ENCODE measurements at regions not wholly inside any gene's neighbourhood (a gene's known extent, or its start where the extent isn't known, plus 50 kb on each side); places are given as distances from the start of the nearest gene placed in this dataset.

- TF ChIP-seq POLR2A (IDR thresholded peaks at IDR 0.05; ENCODE audit: extremely low read depth, insufficient read length) (no peak), CTCF (IDR thresholded peaks at IDR 0.05; ENCODE audit: low read depth, low read length) (no peak), MYC (IDR thresholded peaks at IDR 0.05; ENCODE audit: low read depth, low read length) (no peak), MAX (IDR thresholded peaks at IDR 0.05; ENCODE audit: low read depth, low read length) (no peak)
Observed at GRCh38 chr9:89256225-89256624, 54.8 kb upstream of the CKS2 start.

All from NB4 (cell line).